ENCODE measurements at regions not wholly inside any gene's neighbourhood (a gene's known extent, or its start where the extent isn't known, plus 50 kb on each side); places are given as distances from the start of the nearest gene placed in this dataset.

GRCh38 chr22:23509571-23510302 is 70.4 kb downstream of the IGLL1 start:
- Mint-ChIP-seq H3K4me3 (ENCODE audit: unreplicated experiment) (no peak overlapping the region), H3K4me1 (ENCODE audit: low read depth, unreplicated experiment) (peaks cover 2% of the 10 kb centered on the region), H3K36me3 (ENCODE audit: unreplicated experiment) (no peaks in the 10 kb centered on the region), H3K9me3 (ENCODE audit: unreplicated experiment) (peaks cover 4% of the 10 kb centered on the region), H3K27ac (ENCODE audit: unreplicated experiment) (no peak overlapping the region), H3K27me3 (ENCODE audit: unreplicated experiment) (peaks cover 7% of the 10 kb centered on the region)
- DNase-seq = no peak
- TF ChIP-seq, protein P1, sequence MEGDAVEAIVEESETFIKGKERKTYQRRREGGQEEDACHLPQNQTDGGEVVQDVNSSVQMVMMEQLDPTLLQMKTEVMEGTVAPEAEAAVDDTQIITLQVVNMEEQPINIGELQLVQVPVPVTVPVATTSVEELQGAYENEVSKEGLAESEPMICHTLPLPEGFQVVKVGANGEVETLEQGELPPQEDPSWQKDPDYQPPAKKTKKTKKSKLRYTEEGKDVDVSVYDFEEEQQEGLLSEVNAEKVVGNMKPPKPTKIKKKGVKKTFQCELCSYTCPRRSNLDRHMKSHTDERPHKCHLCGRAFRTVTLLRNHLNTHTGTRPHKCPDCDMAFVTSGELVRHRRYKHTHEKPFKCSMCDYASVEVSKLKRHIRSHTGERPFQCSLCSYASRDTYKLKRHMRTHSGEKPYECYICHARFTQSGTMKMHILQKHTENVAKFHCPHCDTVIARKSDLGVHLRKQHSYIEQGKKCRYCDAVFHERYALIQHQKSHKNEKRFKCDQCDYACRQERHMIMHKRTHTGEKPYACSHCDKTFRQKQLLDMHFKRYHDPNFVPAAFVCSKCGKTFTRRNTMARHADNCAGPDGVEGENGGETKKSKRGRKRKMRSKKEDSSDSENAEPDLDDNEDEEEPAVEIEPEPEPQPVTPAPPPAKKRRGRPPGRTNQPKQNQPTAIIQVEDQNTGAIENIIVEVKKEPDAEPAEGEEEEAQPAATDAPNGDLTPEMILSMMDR (IDR thresholded peaks at IDR 0.05; ENCODE audit: partially characterized antibody, unreplicated experiment) = no peak

DNA sequence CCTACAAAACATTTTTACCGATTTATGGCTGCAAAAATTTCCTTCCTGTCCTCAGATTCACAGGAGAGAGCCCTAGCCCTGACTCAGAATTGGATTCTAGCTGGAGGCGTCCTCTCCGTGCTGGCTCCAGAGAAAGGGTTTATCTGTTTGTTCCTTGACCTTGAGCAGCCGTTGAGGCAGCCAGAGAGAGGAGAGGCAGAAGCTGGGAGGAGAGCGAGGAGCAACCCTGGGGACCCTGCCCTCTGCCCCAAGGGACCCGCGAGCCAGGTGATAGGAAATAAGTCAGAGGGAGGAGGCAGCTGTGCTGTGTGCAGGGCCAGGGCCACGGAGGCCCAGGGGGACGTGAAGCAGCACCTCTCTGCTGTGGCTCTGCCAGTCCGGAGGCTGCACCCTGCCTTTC is 75.6 kb downstream of the IGLL1 start:
- Mint-ChIP-seq H3K4me3 (ENCODE audit: unreplicated experiment) (no peak overlapping the region), H3K4me1 (ENCODE audit: low read depth, unreplicated experiment) (peaks cover 5% of the 10 kb centered on the region), H3K9me3 (ENCODE audit: unreplicated experiment) (peaks cover 4% of the 10 kb centered on the region), H3K27me3 (ENCODE audit: unreplicated experiment) (peaks cover 10% of the 10 kb centered on the region), H3K36me3 (ENCODE audit: unreplicated experiment) (no peaks in the 10 kb centered on the region), H3K27ac (ENCODE audit: unreplicated experiment) (no peak overlapping the region)
- TF ChIP-seq, protein P1 (IDR thresholded peaks at IDR 0.05; ENCODE audit: partially characterized antibody, unreplicated experiment) = no peak
- DNase-seq = no peak

- H3K4me3 Mint-ChIP-seq (ENCODE audit: unreplicated experiment) = no peak overlapping the region
- no peak overlapping the region for H3K27ac Mint-ChIP-seq (ENCODE audit: unreplicated experiment)
- H3K27me3 Mint-ChIP-seq (ENCODE audit: unreplicated experiment) = peaks cover 8% of the 10 kb centered on the region
- no peak for DNase-seq
- TF ChIP-seq, protein P1 (IDR thresholded peaks at IDR 0.05; ENCODE audit: partially characterized antibody, unreplicated experiment) = no peak
- H3K4me1 Mint-ChIP-seq (ENCODE audit: low read depth, unreplicated experiment) = peaks cover 5% of the 10 kb centered on the region
- no peaks in the 10 kb centered on the region for H3K36me3 Mint-ChIP-seq (ENCODE audit: unreplicated experiment)
- H3K9me3 Mint-ChIP-seq (ENCODE audit: unreplicated experiment) = peaks cover 4% of the 10 kb centered on the region
These were observed 76.2 kb downstream of the IGLL1 start for GRCh38 chr22:23503736-23504440.

GRCh38 chr22:23503142-23503541 is 76.9 kb downstream of the IGLL1 start:
- peaks cover 4% of the 10 kb centered on the region for H3K9me3 Mint-ChIP-seq (ENCODE audit: unreplicated experiment)
- peaks cover 5% of the 10 kb centered on the region for H3K4me1 Mint-ChIP-seq (ENCODE audit: low read depth, unreplicated experiment)
- no peak for DNase-seq
- H3K4me3 Mint-ChIP-seq (ENCODE audit: unreplicated experiment) = no peak overlapping the region
- TF ChIP-seq, protein P1 (IDR thresholded peaks at IDR 0.05; ENCODE audit: partially characterized antibody, unreplicated experiment) = no peak
- peaks cover 8% of the 10 kb centered on the region for H3K27me3 Mint-ChIP-seq (ENCODE audit: unreplicated experiment)
- no peak overlapping the region for H3K27ac Mint-ChIP-seq (ENCODE audit: unreplicated experiment)
- H3K36me3 Mint-ChIP-seq (ENCODE audit: unreplicated experiment) = no peaks in the 10 kb centered on the region

GRCh38 chr22:23501708-23502107 is 78.4 kb downstream of the IGLL1 start:
- no peaks in the 10 kb centered on the region for H3K36me3 Mint-ChIP-seq (ENCODE audit: unreplicated experiment)
- no peak overlapping the region for H3K4me3 Mint-ChIP-seq (ENCODE audit: unreplicated experiment)
- H3K27me3 Mint-ChIP-seq (ENCODE audit: unreplicated experiment) = peaks cover 8% of the 10 kb centered on the region
- H3K27ac Mint-ChIP-seq (ENCODE audit: unreplicated experiment) = no peak overlapping the region
- H3K9me3 Mint-ChIP-seq (ENCODE audit: unreplicated experiment) = peaks cover 7% of the 10 kb centered on the region
- no peak for DNase-seq
- TF ChIP-seq, protein P1 (IDR thresholded peaks at IDR 0.05; ENCODE audit: partially characterized antibody, unreplicated experiment) = no peak
- peaks cover 5% of the 10 kb centered on the region for H3K4me1 Mint-ChIP-seq (ENCODE audit: low read depth, unreplicated experiment)

Measured in glutamatergic neuron (in vitro differentiated cells).